OCI-LY7 (cell line): ENCODE measurements at regions not wholly inside any gene's neighbourhood (a gene's known extent, or its start where the extent isn't known, plus 50 kb on each side); places are given as distances from the start of the nearest gene placed in this dataset.

Experiments
- EZH2phosphoT487 ChIP-seq: fragments of 200-600 bp; sonication (generic); IDR thresholded peaks from 2 replicates; pipeline ENCODE4 v1.6.1; 2018; ENCODE audit warnings: low read depth, borderline replicate concordance, mild to moderate bottlenecking, mixed run types, antibody characterized with exemption, low read length, moderate library complexity, mixed read lengths
- TF ChIP-seq, protein P1 (sequence below): fragments of 200-600 bp; sonication (generic); conservative IDR thresholded peaks from 2 replicates; pipeline ENCODE4 v1.5.1; 2014; ENCODE audit warnings: mild to moderate bottlenecking, antibody characterized with exemption, low read length, moderate library complexity, mixed read lengths

- no peak for TF ChIP-seq EZH2phosphoT487
- TF ChIP-seq, protein P1, sequence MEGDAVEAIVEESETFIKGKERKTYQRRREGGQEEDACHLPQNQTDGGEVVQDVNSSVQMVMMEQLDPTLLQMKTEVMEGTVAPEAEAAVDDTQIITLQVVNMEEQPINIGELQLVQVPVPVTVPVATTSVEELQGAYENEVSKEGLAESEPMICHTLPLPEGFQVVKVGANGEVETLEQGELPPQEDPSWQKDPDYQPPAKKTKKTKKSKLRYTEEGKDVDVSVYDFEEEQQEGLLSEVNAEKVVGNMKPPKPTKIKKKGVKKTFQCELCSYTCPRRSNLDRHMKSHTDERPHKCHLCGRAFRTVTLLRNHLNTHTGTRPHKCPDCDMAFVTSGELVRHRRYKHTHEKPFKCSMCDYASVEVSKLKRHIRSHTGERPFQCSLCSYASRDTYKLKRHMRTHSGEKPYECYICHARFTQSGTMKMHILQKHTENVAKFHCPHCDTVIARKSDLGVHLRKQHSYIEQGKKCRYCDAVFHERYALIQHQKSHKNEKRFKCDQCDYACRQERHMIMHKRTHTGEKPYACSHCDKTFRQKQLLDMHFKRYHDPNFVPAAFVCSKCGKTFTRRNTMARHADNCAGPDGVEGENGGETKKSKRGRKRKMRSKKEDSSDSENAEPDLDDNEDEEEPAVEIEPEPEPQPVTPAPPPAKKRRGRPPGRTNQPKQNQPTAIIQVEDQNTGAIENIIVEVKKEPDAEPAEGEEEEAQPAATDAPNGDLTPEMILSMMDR, result no peak
These were observed 125.9 kb downstream of the PLK2 start for GRCh38 chr5:58334035-58334434.
